ENCODE measurements at regions not wholly inside any gene's neighbourhood (a gene's known extent, or its start where the extent isn't known, plus 50 kb on each side); places are given as distances from the start of the nearest gene placed in this dataset.
"Not testable (repeated sequence)": the region's sequence is repeated elsewhere in the genome, so short reads cannot be mapped to it uniquely, and the experiment has no call there.

DNA sequence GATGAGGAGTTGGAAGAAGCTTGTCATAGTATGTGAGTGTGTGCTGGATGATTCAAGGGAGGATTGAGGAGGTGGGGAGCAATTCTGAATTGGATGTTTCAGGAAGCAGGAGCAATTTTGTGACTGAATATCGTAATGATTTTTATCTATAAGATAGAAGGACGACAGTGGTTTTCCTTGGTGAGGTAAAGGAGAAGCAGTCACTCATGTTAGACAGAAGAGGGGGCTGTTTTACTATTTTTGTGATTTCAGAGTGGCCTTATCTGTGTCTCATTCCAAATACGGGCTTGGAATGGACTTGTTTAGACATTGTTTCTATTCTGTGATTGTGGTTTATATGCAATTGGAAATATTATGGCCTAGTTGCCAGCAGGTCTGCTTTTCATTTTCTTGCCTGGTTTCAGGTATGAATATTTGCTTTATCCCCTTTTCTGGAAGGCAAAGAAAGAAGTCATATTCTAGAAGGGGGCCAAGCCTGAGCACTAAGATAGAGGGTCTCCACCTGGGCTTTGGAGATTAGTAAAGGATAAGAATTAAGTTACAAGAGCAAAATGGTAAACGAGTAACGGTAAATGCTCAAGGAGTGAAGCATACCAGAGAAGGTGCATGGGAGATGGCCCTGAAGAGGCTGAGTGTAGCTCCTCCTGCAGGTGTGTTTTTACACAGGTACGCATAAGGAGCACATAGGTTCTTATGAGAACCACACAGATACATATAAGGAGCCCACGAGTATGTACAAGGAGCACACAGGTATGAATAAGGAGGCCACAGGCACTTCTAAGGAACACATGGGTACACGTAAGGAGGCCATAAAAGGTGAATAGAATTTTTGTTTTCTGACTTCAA, 124.6 kb upstream of the KCNAB1 start:
- H3K9ac ChIP-seq (ENCODE audit: low read length in 3 of 3), result no peak overlapping the region
- intact Hi-C loops (cut with DNase I), result no loop called here
- H3K36me3 ChIP-seq (ENCODE audit: control insufficient read depth in 2 of 3, insufficient read depth in 3 of 3, low read length in 3 of 3), result no peaks in the 10 kb centered on the region
- H3K9me3 ChIP-seq (ENCODE audit: control insufficient read depth in 2 of 3, insufficient read depth in 1 of 3, low read length in 3 of 3), result no peaks in the 10 kb centered on the region
- DNase-seq (peak in 2 of 5 donors; percentile 15 to 23), FAIRE-seq (no peak)
- H3K27me3 ChIP-seq (ENCODE audit: control insufficient read depth, insufficient read depth, low read length), result no peaks in the 10 kb centered on the region
- H3K4me1 ChIP-seq (ENCODE audit: control insufficient read depth in 2 of 3, insufficient read depth in 2 of 3, low read depth in 1 of 3, low read length in 3 of 3), result no peaks in the 10 kb centered on the region
- peak; percentile 21 for TF ChIP-seq CTCF (IDR thresholded peaks at IDR 0.05; ENCODE audit: borderline replicate concordance, extremely low read depth, insufficient read depth)
- H3K4me3 ChIP-seq (ENCODE audit: low read length in 3 of 3), result no peak overlapping the region
- no peak overlapping the region for H3K27ac ChIP-seq (ENCODE audit: low read depth in 2 of 2, low read length in 2 of 2)

DNA sequence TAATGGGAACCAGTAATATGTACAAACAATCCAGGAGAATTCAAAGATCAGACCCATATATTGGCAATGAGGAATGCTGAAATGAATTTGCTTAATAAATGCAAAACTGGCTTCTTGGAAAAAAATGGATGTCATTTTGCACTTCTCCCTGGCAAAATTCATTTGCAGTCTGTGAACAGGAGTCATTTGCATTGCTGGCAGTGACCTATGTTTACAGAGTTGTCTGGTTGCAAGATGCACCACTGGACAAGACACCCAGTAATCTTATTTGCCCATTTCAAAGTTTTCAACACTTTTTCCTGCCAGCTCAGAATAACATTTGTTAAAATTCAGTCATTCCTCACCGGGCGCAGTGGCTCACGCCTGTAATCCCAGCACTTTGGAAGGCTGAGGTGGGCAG, 123.5 kb upstream of the KCNAB1 start:
- Histone ChIP-seq H3K27me3 (ENCODE audit: control insufficient read depth, insufficient read depth, low read length) (no peaks in the 10 kb centered on the region), H3K4me1 (ENCODE audit: control insufficient read depth in 2 of 3, insufficient read depth in 2 of 3, low read depth in 1 of 3, low read length in 3 of 3) (no peaks in the 10 kb centered on the region), H3K9ac (ENCODE audit: low read length in 3 of 3) (no peak overlapping the region), H3K27ac (ENCODE audit: low read depth in 2 of 2, low read length in 2 of 2) (no peak overlapping the region), H3K36me3 (ENCODE audit: control insufficient read depth in 2 of 3, insufficient read depth in 3 of 3, low read length in 3 of 3) (no peaks in the 10 kb centered on the region), H3K9me3 (ENCODE audit: control insufficient read depth in 2 of 3, insufficient read depth in 1 of 3, low read length in 3 of 3) (no peaks in the 10 kb centered on the region), H3K4me3 (ENCODE audit: low read length in 3 of 3) (no peak overlapping the region)
- FAIRE-seq, result no peak
- TF ChIP-seq CTCF (IDR thresholded peaks at IDR 0.05; ENCODE audit: borderline replicate concordance, extremely low read depth, insufficient read depth), result no peak
- no peak for DNase-seq
- intact Hi-C loops (cut with DNase I), result no loop called here

GRCh38 chr3:155998173-155998572, 122.2 kb upstream of the KCNAB1 start:
- H3K4me3 ChIP-seq (ENCODE audit: low read length in 3 of 3); H3K9me3 ChIP-seq (ENCODE audit: control insufficient read depth in 2 of 3, insufficient read depth in 1 of 3, low read length in 3 of 3); H3K27me3 ChIP-seq (ENCODE audit: control insufficient read depth, insufficient read depth, low read length); H3K9ac ChIP-seq (ENCODE audit: low read length in 3 of 3); H3K4me1 ChIP-seq (ENCODE audit: control insufficient read depth in 2 of 3, insufficient read depth in 2 of 3, low read depth in 1 of 3, low read length in 3 of 3); H3K36me3 ChIP-seq (ENCODE audit: control insufficient read depth in 2 of 3, insufficient read depth in 3 of 3, low read length in 3 of 3); intact Hi-C loops (cut with DNase I); H3K27ac ChIP-seq (ENCODE audit: low read depth in 2 of 2, low read length in 2 of 2); DNase-seq; FAIRE-seq: not testable (repeated sequence)

- DNase-seq (no peak), FAIRE-seq (no peak)
- no peak for TF ChIP-seq CTCF (IDR thresholded peaks at IDR 0.05; ENCODE audit: borderline replicate concordance, extremely low read depth, insufficient read depth)
- Histone ChIP-seq H3K27me3 (ENCODE audit: control insufficient read depth, insufficient read depth, low read length) (no peaks in the 10 kb centered on the region), H3K4me1 (ENCODE audit: control insufficient read depth in 2 of 3, insufficient read depth in 2 of 3, low read depth in 1 of 3, low read length in 3 of 3) (no peaks in the 10 kb centered on the region), H3K9me3 (ENCODE audit: control insufficient read depth in 2 of 3, insufficient read depth in 1 of 3, low read length in 3 of 3) (no peaks in the 10 kb centered on the region), H3K4me3 (ENCODE audit: low read length in 3 of 3) (no peak overlapping the region), H3K9ac (ENCODE audit: low read length in 3 of 3) (no peak overlapping the region), H3K36me3 (ENCODE audit: control insufficient read depth in 2 of 3, insufficient read depth in 3 of 3, low read length in 3 of 3) (no peaks in the 10 kb centered on the region), H3K27ac (ENCODE audit: low read depth in 2 of 2, low read length in 2 of 2) (no peak overlapping the region)
- intact Hi-C loops (cut with DNase I), result no loop called here
These were observed 114.6 kb upstream of the KCNAB1 start for GRCh38 chr3:156005736-156006135.
